GM18867 (cell line): ENCODE measurements at regions not wholly inside any gene's neighbourhood (a gene's known extent, or its start where the extent isn't known, plus 50 kb on each side); places are given as distances from the start of the nearest gene placed in this dataset.
A peak's percentile ranks its signal among the peaks of the same experiment; 100 is the strongest.
"Not testable (repeated sequence)": the region's sequence is repeated elsewhere in the genome, so short reads cannot be mapped to it uniquely, and the experiment has no call there.

Source experiments
- ATAC-seq: cut with Tn5 transposase; IDR thresholded peaks from one replicate; pipeline ENCODE4 v1.9.1; 2021; ENCODE audit warnings: mild to moderate bottlenecking, moderate library complexity; ENCODE audit not compliant: unreplicated experiment

- no peak for ATAC-seq
Measured at GRCh38 chr5:38780316-38780715, 65.5 kb upstream of the OSMR start.

GRCh38 chr5:38780945-38781344 lies 64.9 kb upstream of the OSMR start:
- no peak for ATAC-seq

- ATAC-seq: peak; percentile 86
Measured at GRCh38 chr5:38782180-38782835, 63.5 kb upstream of the OSMR start.

- no peak for ATAC-seq
Measured at GRCh38 chr5:38783011-38783561, 62.7 kb upstream of the OSMR start.

- no peak for ATAC-seq
Measured at GRCh38 chr5:38789134-38789533, 56.7 kb upstream of the OSMR start.

- no peak for ATAC-seq
Measured at GRCh38 chr5:38789777-38790176, 56.0 kb upstream of the OSMR start.

- ATAC-seq: no peak
Measured at GRCh38 chr5:38790268-38790667, 55.5 kb upstream of the OSMR start.

GRCh38 chr5:38790891-38791290 lies 54.9 kb upstream of the OSMR start:
- ATAC-seq: no peak

- ATAC-seq: no peak
Measured at GRCh38 chr5:38793099-38793498, 52.7 kb upstream of the OSMR start.

- ATAC-seq: not testable (repeated sequence)
Measured at GRCh38 chr5:38794037-38794436, 51.8 kb upstream of the OSMR start.

- no peak for ATAC-seq
Measured at GRCh38 chr5:38794986-38795385, 50.8 kb upstream of the OSMR start.

- no peak for ATAC-seq
Measured at GRCh38 chr5:38795986-38796741, 49.6 kb upstream of the OSMR start.
